HEK293 (cell line): ENCODE measurements at regions not wholly inside any gene's neighbourhood (a gene's known extent, or its start where the extent isn't known, plus 50 kb on each side); places are given as distances from the start of the nearest gene placed in this dataset.

Experiments
- CTCF ChIA-PET: fragments of 350-600 bp; formaldehyde crosslinking; extraction: SDS; loops from one replicate; lab custom pipeline; 2021; ENCODE audit warnings: antibody characterized with exemption; lab: Yijun Ruan, JAX
- POLR2A ChIA-PET: fragments of 300-600 bp; formaldehyde crosslinking; extraction: SDS; loops from one replicate; lab custom pipeline; 2020; ENCODE audit warnings: antibody characterized with exemption, inconsistent platforms; lab: Yijun Ruan, JAX
- H3K27ac ChIP-seq: fragments of 200-500 bp; sonication (Bioruptor generic); 2 replicates; pipeline ENCODE4 v1.5.1; 2014; ENCODE audit warnings: low read depth, low read length, control low read depth, inconsistent platforms; ENCODE audit errors: extremely low read depth
- H3K36me3 ChIP-seq, 2 experiments: fragments of 200-500 bp in 1 of 2; sonication (Bioruptor generic) in 1 of 2; 1 replicate in 1 of 2; 2 replicates in 1 of 2; pipeline ENCODE4 v1.5.1; 2014 to 2017; ENCODE audit warnings: inconsistent platforms in 2 of 2, low read length in 2 of 2; ENCODE audit not compliant: control insufficient read depth in 2 of 2, insufficient read depth in 1 of 2
- H3K4me1 ChIP-seq: fragments of 200-500 bp; sonication (Bioruptor generic); 2 replicates; pipeline ENCODE4 v1.5.1; 2014; ENCODE audit warnings: mild to moderate bottlenecking, low read length, inconsistent platforms; ENCODE audit not compliant: control insufficient read depth, insufficient read depth
- H3K4me3 ChIP-seq: 2 replicates; pipeline ENCODE4 v1.5.1; 2011; ENCODE audit warnings: low read depth, mild to moderate bottlenecking, control low read depth, low read length, moderate library complexity
- H3K9me3 ChIP-seq: fragments of 200-500 bp; sonication (Bioruptor generic); 2 replicates; pipeline ENCODE4 v1.5.1; 2014; ENCODE audit warnings: low read depth, low read length, inconsistent platforms; ENCODE audit not compliant: control insufficient read depth, insufficient read depth
- MYNN ChIP-seq: fragments of 450-650 bp; formaldehyde crosslinking; IDR thresholded peaks from 2 replicates; pipeline ENCODE4 v1.5.1; 2016; ENCODE audit warnings: missing biosample characterization, missing genetic modification characterization, borderline replicate concordance
- RBAK ChIP-seq: fragments of 450-650 bp; formaldehyde crosslinking; IDR thresholded peaks from 2 replicates; pipeline ENCODE4 v1.5.1; 2016; ENCODE audit warnings: missing biosample characterization, missing genetic modification characterization
- SALL2 ChIP-seq: fragments of 450-650 bp; formaldehyde crosslinking; IDR thresholded peaks from 2 replicates; pipeline ENCODE4 v1.5.0; 2017; ENCODE audit warnings: missing biosample characterization, mild to moderate bottlenecking, missing genetic modification characterization, borderline replicate concordance
- TRIM28 ChIP-seq: IDR thresholded peaks from 2 replicates; pipeline ENCODE4 v1.6.1; 2011; ENCODE audit warnings: low read length, control low read depth, borderline replicate concordance
- ZBTB8A ChIP-seq: fragments of 450-650 bp; formaldehyde crosslinking; IDR thresholded peaks from 2 replicates; pipeline ENCODE4 v1.5.1; 2016; ENCODE audit warnings: missing biosample characterization, missing genetic modification characterization
- ZFHX2 ChIP-seq: fragments of 450-650 bp; formaldehyde crosslinking; conservative IDR thresholded peaks from 2 replicates; pipeline ENCODE4 v1.5.1; 2016; ENCODE audit warnings: missing biosample characterization, missing genetic modification characterization
- ZIC2 ChIP-seq: fragments of 450-650 bp; formaldehyde crosslinking; IDR thresholded peaks from 2 replicates; pipeline ENCODE4 v1.5.1; 2016; ENCODE audit warnings: missing biosample characterization, missing genetic modification characterization
- ZNF18 ChIP-seq: fragments of 450-650 bp; formaldehyde crosslinking; IDR thresholded peaks from 2 replicates; pipeline ENCODE4 v1.5.1; 2016; ENCODE audit warnings: missing biosample characterization, missing genetic modification characterization
- ZNF223 ChIP-seq: fragments of 450-650 bp; formaldehyde crosslinking; IDR thresholded peaks from 2 replicates; pipeline ENCODE4 v1.5.1; 2016; ENCODE audit warnings: missing biosample characterization, missing genetic modification characterization
- ZNF239 ChIP-seq: fragments of 450-650 bp; formaldehyde crosslinking; IDR thresholded peaks from 2 replicates; pipeline ENCODE4 v1.5.1; 2016; ENCODE audit warnings: missing biosample characterization, missing genetic modification characterization
- ZNF394 ChIP-seq: fragments of 450-650 bp; formaldehyde crosslinking; IDR thresholded peaks from 2 replicates; pipeline ENCODE4 v1.5.1; 2016; ENCODE audit warnings: missing biosample characterization, missing genetic modification characterization, mild to moderate bottlenecking, moderate library complexity, borderline replicate concordance
- ZNF518A ChIP-seq: fragments of 450-650 bp; formaldehyde crosslinking; conservative IDR thresholded peaks from 2 replicates; pipeline ENCODE4 v1.5.1; 2016; ENCODE audit warnings: low read depth, missing biosample characterization, missing genetic modification characterization
- ZNF621 ChIP-seq: fragments of 450-650 bp; formaldehyde crosslinking; IDR thresholded peaks from 2 replicates; pipeline ENCODE4 v1.5.1; 2017; ENCODE audit warnings: missing biosample characterization, missing genetic modification characterization
- ZNF677 ChIP-seq: fragments of 450-650 bp; IDR thresholded peaks from 2 replicates; pipeline ENCODE4 v1.5.0; 2018; ENCODE audit warnings: missing biosample characterization, mild to moderate bottlenecking, missing genetic modification characterization, moderate library complexity
- TF ChIP-seq, protein P1 (sequence below): fragments of 450-650 bp; formaldehyde crosslinking; conservative IDR thresholded peaks from 2 replicates; pipeline ENCODE4 v1.5.1; 2016; ENCODE audit warnings: low read depth, missing biosample characterization, missing genetic modification characterization

DNA sequence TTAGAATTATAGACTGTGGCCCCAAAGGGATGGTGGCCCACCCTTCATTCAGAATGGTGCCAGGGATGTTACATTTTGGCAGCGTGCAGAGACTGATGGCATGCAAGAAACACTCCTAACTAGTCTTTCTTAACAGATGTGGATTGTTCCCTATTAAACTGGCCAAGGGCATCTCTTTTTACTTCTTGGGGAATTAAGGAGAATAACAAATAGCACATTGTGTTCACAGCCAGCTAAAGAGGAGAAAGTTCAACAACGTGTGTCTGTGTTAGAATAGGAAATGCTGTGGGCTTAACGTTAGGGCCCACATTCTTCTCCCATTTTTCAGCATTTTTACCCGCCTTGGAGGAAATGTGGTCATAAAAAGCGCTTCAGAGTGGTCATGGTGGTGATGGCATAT is 404.8 kb downstream of the CDH2 start (continued):
- TF ChIP-seq, protein P1, sequence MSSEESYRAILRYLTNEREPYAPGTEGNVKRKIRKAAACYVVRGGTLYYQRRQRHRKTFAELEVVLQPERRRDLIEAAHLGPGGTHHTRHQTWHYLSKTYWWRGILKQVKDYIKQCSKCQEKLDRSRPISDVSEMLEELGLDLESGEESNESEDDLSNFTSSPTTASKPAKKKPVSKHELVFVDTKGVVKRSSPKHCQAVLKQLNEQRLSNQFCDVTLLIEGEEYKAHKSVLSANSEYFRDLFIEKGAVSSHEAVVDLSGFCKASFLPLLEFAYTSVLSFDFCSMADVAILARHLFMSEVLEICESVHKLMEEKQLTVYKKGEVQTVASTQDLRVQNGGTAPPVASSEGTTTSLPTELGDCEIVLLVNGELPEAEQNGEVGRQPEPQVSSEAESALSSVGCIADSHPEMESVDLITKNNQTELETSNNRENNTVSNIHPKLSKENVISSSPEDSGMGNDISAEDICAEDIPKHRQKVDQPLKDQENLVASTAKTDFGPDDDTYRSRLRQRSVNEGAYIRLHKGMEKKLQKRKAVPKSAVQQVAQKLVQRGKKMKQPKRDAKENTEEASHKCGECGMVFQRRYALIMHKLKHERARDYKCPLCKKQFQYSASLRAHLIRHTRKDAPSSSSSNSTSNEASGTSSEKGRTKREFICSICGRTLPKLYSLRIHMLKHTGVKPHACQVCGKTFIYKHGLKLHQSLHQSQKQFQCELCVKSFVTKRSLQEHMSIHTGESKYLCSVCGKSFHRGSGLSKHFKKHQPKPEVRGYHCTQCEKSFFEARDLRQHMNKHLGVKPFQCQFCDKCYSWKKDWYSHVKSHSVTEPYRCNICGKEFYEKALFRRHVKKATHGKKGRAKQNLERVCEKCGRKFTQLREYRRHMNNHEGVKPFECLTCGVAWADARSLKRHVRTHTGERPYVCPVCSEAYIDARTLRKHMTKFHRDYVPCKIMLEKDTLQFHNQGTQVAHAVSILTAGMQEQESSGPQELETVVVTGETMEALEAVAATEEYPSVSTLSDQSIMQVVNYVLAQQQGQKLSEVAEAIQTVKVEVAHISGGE (tag by site-specific recombination), result no peak
- TF ChIP-seq ZNF223 (tag by site-specific recombination), result no peak
- TF ChIP-seq ZNF518A, result no peak
- no peak for TF ChIP-seq ZNF621 (tag by site-specific recombination)
- no peak for TF ChIP-seq ZFHX2 (tag by site-specific recombination)
- TF ChIP-seq SALL2 (tag by site-specific recombination), result no peak
- no peak for TF ChIP-seq RBAK (tag by site-specific recombination)
- no peak for TF ChIP-seq ZNF239 (tag by site-specific recombination)
- TF ChIP-seq ZIC2, result no peak

- ChIA-PET CTCF (no interaction called here), POLR2A (no interaction called here)
- Histone ChIP-seq H3K36me3 (no peaks in the 10 kb centered on the region), H3K4me1 (no peaks in the 10 kb centered on the region), H3K27ac (no peak overlapping the region), H3K9me3 (no peaks in the 10 kb centered on the region), H3K4me3 (no peak overlapping the region)
- TF ChIP-seq ZNF18 (tag by site-specific recombination) (no peak), ZNF677 (tag by site-specific recombination) (no peak), ZNF394 (tag by site-specific recombination) (no peak), ZIC2 (no peak), MYNN (tag by site-specific recombination) (no peak), ZBTB8A (tag by site-specific recombination) (no peak), TRIM28 (no peak)
Observed at GRCh38 chr18:27771571-27771970, 405.4 kb downstream of the CDH2 start.
